Mesendoderm (in vitro differentiated cells): ENCODE measurements at regions not wholly inside any gene's neighbourhood (a gene's known extent, or its start where the extent isn't known, plus 50 kb on each side); places are given as distances from the start of the nearest gene placed in this dataset.

ENCODE experiments used
- DNase-seq: peaks from one replicate; pipeline ENCODE4 v3.0.0; 2013
- H2AK5ac ChIP-seq: 2 replicates; pipeline ENCODE4 v1.6.1; 2013; ENCODE audit warnings: low read length, inconsistent platforms
- H2BK120ac ChIP-seq: 2 replicates; pipeline ENCODE4 v1.6.1; 2013; ENCODE audit warnings: low read depth, mild to moderate bottlenecking, low read length, moderate library complexity, mixed read lengths
- H2BK15ac ChIP-seq: replicated peaks from 2 replicates; pipeline ENCODE4 v1.6.1; 2013; ENCODE audit warnings: low read depth, mild to moderate bottlenecking, moderate library complexity
- H2BK5ac ChIP-seq: 2 replicates; pipeline ENCODE4 v1.6.1; 2013; ENCODE audit warnings: low read length, inconsistent platforms
- H3K18ac ChIP-seq: 2 replicates; pipeline ENCODE4 v1.6.1; 2013; ENCODE audit warnings: mild to moderate bottlenecking, low read length, mixed read lengths
- H3K23ac ChIP-seq: one replicate; pipeline ENCODE4 v1.6.1; 2013; ENCODE audit warnings: low read length
- H3K27ac ChIP-seq: 2 replicates; pipeline ENCODE4 v1.5.1; 2013; ENCODE audit warnings: low read depth, mild to moderate bottlenecking, inconsistent platforms, low read length, moderate library complexity
- H3K27me3 ChIP-seq: 2 replicates; pipeline ENCODE4 v1.6.1; 2013; ENCODE audit warnings: low read length, control low read depth, mild to moderate bottlenecking, inconsistent platforms; ENCODE audit not compliant: insufficient read depth, poor library complexity
- H3K36me3 ChIP-seq: 2 replicates; pipeline ENCODE4 v1.6.1; 2013; ENCODE audit warnings: low read length, inconsistent platforms; ENCODE audit not compliant: control insufficient read depth, insufficient read depth
- H3K4ac ChIP-seq: one replicate; pipeline ENCODE4 v1.6.1; 2013; ENCODE audit warnings: low read depth, mild to moderate bottlenecking, low read length, moderate library complexity
- H3K4me1 ChIP-seq: 2 replicates; pipeline ENCODE4 v1.6.1; 2013; ENCODE audit warnings: low read depth, low read length, inconsistent platforms; ENCODE audit not compliant: control insufficient read depth
- H3K4me2 ChIP-seq: 2 replicates; pipeline ENCODE4 v1.6.1; 2013; ENCODE audit warnings: low read length
- H3K4me3 ChIP-seq: 2 replicates; pipeline ENCODE4 v1.5.1; 2013; ENCODE audit warnings: mild to moderate bottlenecking, low read length
- H3K56ac ChIP-seq: one replicate; pipeline ENCODE4 v1.6.1; 2013; ENCODE audit warnings: low read length
- H3K79me1 ChIP-seq: 2 replicates; pipeline ENCODE4 v1.6.1; 2013; ENCODE audit warnings: low read length, inconsistent platforms
- H3K79me2 ChIP-seq: 2 replicates; pipeline ENCODE4 v1.6.1; 2013; ENCODE audit warnings: mild to moderate bottlenecking, low read length; ENCODE audit not compliant: control insufficient read depth, insufficient read depth
- H3K9ac ChIP-seq: 2 replicates; pipeline ENCODE4 v1.6.1; 2013; ENCODE audit warnings: low read length, inconsistent platforms
- H4K5ac ChIP-seq: one replicate; pipeline ENCODE4 v1.6.1; 2013; ENCODE audit warnings: low read length
- H4K8ac ChIP-seq: one replicate; pipeline ENCODE4 v1.6.1; 2013; ENCODE audit warnings: low read depth, mild to moderate bottlenecking, control low read depth, low read length, moderate library complexity
- WGBS: extraction: QIAGEN DNeasy Blood & Tissue Kit; methylation state at CpG from one replicate; pipeline ENCODE4 v1.1.7; 2013; ENCODE audit warnings: low lambda C conversion rate, missing lambda C conversion rate; ENCODE audit not compliant: insufficient coverage; ENCODE audit errors: extremely low coverage; 5-methylcytosine and 5-hydroxymethylcytosine counted together

- Histone ChIP-seq H2BK120ac (no peak overlapping the region), H3K4me2 (no peak overlapping the region), H3K23ac (no peak overlapping the region), H3K4me1 (no peaks in the 10 kb centered on the region), H3K36me3 (no peaks in the 10 kb centered on the region), H3K56ac (no peak overlapping the region), H3K79me2 (no peaks in the 10 kb centered on the region), H3K27me3 (no peaks in the 10 kb centered on the region), H3K4ac (no peak overlapping the region), H4K8ac (no peak overlapping the region), H4K5ac (no peak overlapping the region), H3K18ac (no peak overlapping the region), H3K4me3 (no peak overlapping the region), H2BK5ac (no peak overlapping the region), H3K9ac (no peak overlapping the region), H2BK15ac (no peak overlapping the region), H2AK5ac (no peak overlapping the region), H3K27ac (no peak overlapping the region), H3K79me1 (no peaks in the 10 kb centered on the region)
- WGBS: no CpG with 5 or more reads among the region's 2 CpGs
- peak; percentile 25 for DNase-seq
Observed at GRCh38 chr9:111192650-111193049, 137.4 kb downstream of the OR2K2 start.

- H3K9ac ChIP-seq: no peak overlapping the region
- H3K79me2 ChIP-seq: no peaks in the 10 kb centered on the region
- no peaks in the 10 kb centered on the region for H3K4me1 ChIP-seq
- no peak overlapping the region for H3K4me3 ChIP-seq
- no peak overlapping the region for H2AK5ac ChIP-seq
- H3K27me3 ChIP-seq: no peaks in the 10 kb centered on the region
- H3K56ac ChIP-seq: no peak overlapping the region
- H3K79me1 ChIP-seq: no peaks in the 10 kb centered on the region
- no peak overlapping the region for H3K18ac ChIP-seq
- no peak overlapping the region for H2BK5ac ChIP-seq
- H2BK120ac ChIP-seq: no peak overlapping the region
- peak; percentile 38 for DNase-seq
- no peak overlapping the region for H4K5ac ChIP-seq
- no peak overlapping the region for H3K4me2 ChIP-seq
- H3K36me3 ChIP-seq: no peaks in the 10 kb centered on the region
- no peak overlapping the region for H2BK15ac ChIP-seq
- H4K8ac ChIP-seq: no peak overlapping the region
- no peak overlapping the region for H3K4ac ChIP-seq
- no peak overlapping the region for H3K27ac ChIP-seq
- no peak overlapping the region for H3K23ac ChIP-seq
Observed at GRCh38 chr9:111190347-111190746, 139.7 kb downstream of the OR2K2 start.

GRCh38 chr9:111187376-111187775, 142.6 kb downstream of the OR2K2 start:
- H3K4ac ChIP-seq: no peak overlapping the region
- no peak overlapping the region for H4K8ac ChIP-seq
- H2BK120ac ChIP-seq: no peak overlapping the region
- H3K79me2 ChIP-seq: no peaks in the 10 kb centered on the region
- H3K79me1 ChIP-seq: no peaks in the 10 kb centered on the region
- no peak overlapping the region for H2BK15ac ChIP-seq
- no peaks in the 10 kb centered on the region for H3K36me3 ChIP-seq
- no CpG with 5 or more reads among the region's 1 CpG for WGBS
- no peak overlapping the region for H3K18ac ChIP-seq
- no peaks in the 10 kb centered on the region for H3K4me1 ChIP-seq
- no peak overlapping the region for H2AK5ac ChIP-seq
- H3K4me2 ChIP-seq: no peak overlapping the region
- H3K27ac ChIP-seq: no peak overlapping the region
- H3K4me3 ChIP-seq: no peak overlapping the region
- H3K9ac ChIP-seq: no peak overlapping the region
- no peak overlapping the region for H4K5ac ChIP-seq
- H3K23ac ChIP-seq: no peak overlapping the region
- no peak overlapping the region for H3K56ac ChIP-seq
- no peak overlapping the region for H2BK5ac ChIP-seq
- H3K27me3 ChIP-seq: no peaks in the 10 kb centered on the region
- no peak for DNase-seq

GRCh38 chr9:111186021-111186530, 143.9 kb downstream of the OR2K2 start:
- no peak overlapping the region for H4K8ac ChIP-seq
- no peaks in the 10 kb centered on the region for H3K79me1 ChIP-seq
- no peak overlapping the region for H3K4ac ChIP-seq
- no peaks in the 10 kb centered on the region for H3K36me3 ChIP-seq
- no peak for DNase-seq
- no peak overlapping the region for H3K23ac ChIP-seq
- H3K27ac ChIP-seq: no peak overlapping the region
- no peaks in the 10 kb centered on the region for H3K79me2 ChIP-seq
- H3K4me3 ChIP-seq: no peak overlapping the region
- H2AK5ac ChIP-seq: no peak overlapping the region
- H3K18ac ChIP-seq: no peak overlapping the region
- no peak overlapping the region for H2BK15ac ChIP-seq
- no peak overlapping the region for H2BK5ac ChIP-seq
- no CpG with 5 or more reads among the region's 1 CpG for WGBS
- H4K5ac ChIP-seq: no peak overlapping the region
- no peak overlapping the region for H3K4me2 ChIP-seq
- no peaks in the 10 kb centered on the region for H3K27me3 ChIP-seq
- no peak overlapping the region for H3K9ac ChIP-seq
- H3K4me1 ChIP-seq: no peaks in the 10 kb centered on the region
- no peak overlapping the region for H3K56ac ChIP-seq
- H2BK120ac ChIP-seq: no peak overlapping the region

- no peak overlapping the region for H3K56ac ChIP-seq
- no peak overlapping the region for H3K4ac ChIP-seq
- H3K36me3 ChIP-seq: no peaks in the 10 kb centered on the region
- H3K27ac ChIP-seq: no peak overlapping the region
- H3K79me2 ChIP-seq: no peaks in the 10 kb centered on the region
- H3K4me2 ChIP-seq: no peak overlapping the region
- H2BK120ac ChIP-seq: no peak overlapping the region
- no peak overlapping the region for H4K5ac ChIP-seq
- DNase-seq: no peak
- no peak overlapping the region for H2AK5ac ChIP-seq
- no CpG with 5 or more reads among the region's 2 CpGs for WGBS
- no peaks in the 10 kb centered on the region for H3K4me1 ChIP-seq
- no peak overlapping the region for H3K18ac ChIP-seq
- H2BK15ac ChIP-seq: no peak overlapping the region
- H3K9ac ChIP-seq: no peak overlapping the region
- H3K4me3 ChIP-seq: no peak overlapping the region
- H4K8ac ChIP-seq: no peak overlapping the region
- H3K79me1 ChIP-seq: no peaks in the 10 kb centered on the region
- H3K27me3 ChIP-seq: no peaks in the 10 kb centered on the region
- no peak overlapping the region for H2BK5ac ChIP-seq
- no peak overlapping the region for H3K23ac ChIP-seq
Observed at GRCh38 chr9:111180811-111181210, 142.5 kb upstream of the LPAR1 start.

- no peaks in the 10 kb centered on the region for H3K79me2 ChIP-seq
- H3K27ac ChIP-seq: no peak overlapping the region
- no peak overlapping the region for H3K23ac ChIP-seq
- H3K4ac ChIP-seq: no peak overlapping the region
- no peaks in the 10 kb centered on the region for H3K36me3 ChIP-seq
- H3K4me2 ChIP-seq: no peak overlapping the region
- H4K8ac ChIP-seq: no peak overlapping the region
- H3K9ac ChIP-seq: no peak overlapping the region
- H4K5ac ChIP-seq: no peak overlapping the region
- DNase-seq: no peak
- H2BK15ac ChIP-seq: no peak overlapping the region
- no peak overlapping the region for H2BK120ac ChIP-seq
- no peak overlapping the region for H3K18ac ChIP-seq
- H3K4me3 ChIP-seq: no peak overlapping the region
- no peaks in the 10 kb centered on the region for H3K79me1 ChIP-seq
- H3K27me3 ChIP-seq: no peaks in the 10 kb centered on the region
- no CpG with 5 or more reads among the region's 5 CpGs for WGBS
- H3K56ac ChIP-seq: no peak overlapping the region
- no peak overlapping the region for H2BK5ac ChIP-seq
- H2AK5ac ChIP-seq: no peak overlapping the region
- no peaks in the 10 kb centered on the region for H3K4me1 ChIP-seq
Observed at GRCh38 chr9:111179577-111179976, 141.3 kb upstream of the LPAR1 start.
